H1 (cell line): ENCODE measurements at regions not wholly inside any gene's neighbourhood (a gene's known extent, or its start where the extent isn't known, plus 50 kb on each side); places are given as distances from the start of the nearest gene placed in this dataset.
A peak's percentile ranks its signal among the peaks of the same experiment; 100 is the strongest.

Experiments used
- CTCF ChIA-PET: fragments of 300-600 bp; sonication (Branson Sonifier 250); formaldehyde crosslinking; loops from one replicate; lab custom pipeline; 2021; ENCODE audit not compliant: partially characterized antibody; lab: Charles Lee
- POLR2A ChIA-PET: fragments of 300-600 bp; sonication (Branson Sonifier 250); formaldehyde crosslinking; loops from one replicate; lab custom pipeline; 2021; ENCODE audit warnings: inconsistent platforms; ENCODE audit not compliant: partially characterized antibody; lab: Charles Lee
- DNase-seq, 2 experiments: peaks; one replicate each; pipeline versions ENCODE4 v3.0.0 to v3.0.0-alpha.2; 2010 to 2022; ENCODE audit warnings: low spot score in 2 of 2, low read depth in 1 of 2, mixed read lengths in 1 of 2
- FAIRE-seq: peaks from 2 replicates; lab custom pipeline; 2011; peaks lifted over from hg19 to GRCh38; lab: Jason Lieb, UNC
- H2AFZ ChIP-seq: 2 replicates; pipeline ENCODE4 v1.8.1; 2012; ENCODE audit warnings: low read length, inconsistent platforms
- H2AK5ac ChIP-seq: 2 replicates; pipeline ENCODE4 v1.6.1; 2013; ENCODE audit warnings: low read depth, low read length
- H2BK120ac ChIP-seq: replicated peaks from 2 replicates; pipeline ENCODE3; 2013; ENCODE audit warnings: low read depth, low read length, inconsistent platforms
- H2BK12ac ChIP-seq: 2 replicates; pipeline ENCODE4 v1.6.1; 2013; ENCODE audit warnings: low read depth, low read length
- H2BK15ac ChIP-seq: 2 replicates; pipeline ENCODE4 v1.6.1; 2013; ENCODE audit warnings: low read length
- H2BK20ac ChIP-seq: 2 replicates; pipeline ENCODE4 v1.6.1; 2013; ENCODE audit warnings: low read length
- H2BK5ac ChIP-seq: 2 replicates; pipeline ENCODE4 v1.6.1; 2013; ENCODE audit warnings: low read depth, low read length
- H3K14ac ChIP-seq: 2 replicates; pipeline ENCODE4 v1.6.1; 2013; ENCODE audit warnings: inconsistent platforms; ENCODE audit not compliant: insufficient read length
- H3K18ac ChIP-seq: 2 replicates; pipeline ENCODE4 v1.6.1; 2013; ENCODE audit warnings: low read length; ENCODE audit errors: extremely low read depth
- H3K23ac ChIP-seq: 2 replicates; pipeline ENCODE4 v1.6.1; 2013; ENCODE audit warnings: inconsistent platforms; ENCODE audit not compliant: insufficient read length
- H3K23me2 ChIP-seq: 2 replicates; pipeline ENCODE4 v1.6.1; 2013; ENCODE audit warnings: low read depth, low read length
- H3K27ac ChIP-seq: 2 replicates; pipeline ENCODE4 v1.6.1; 2011; ENCODE audit warnings: low read depth, low read length, inconsistent platforms
- H3K27me3 ChIP-seq, 4 experiments: replicated peaks in 1 of 4; 1 replicate in 1 of 4; 2 replicates in 3 of 4; pipeline versions ENCODE4 v1.6.1 to v1.8.1; 2011 to 2013; ENCODE audit warnings: low read length in 3 of 4, mild to moderate bottlenecking in 3 of 4, inconsistent platforms in 2 of 4, mixed read lengths in 2 of 4, moderate library complexity in 1 of 4; ENCODE audit not compliant: control insufficient read depth in 3 of 4, insufficient read depth in 3 of 4; ENCODE audit errors: extremely low read depth in 1 of 4
- H3K36me3 ChIP-seq, 4 experiments: 2 replicates each; pipeline versions ENCODE4 v1.6.1 to v1.8.1; 2011 to 2013; ENCODE audit warnings: mild to moderate bottlenecking in 4 of 4, low read length in 3 of 4, moderate library complexity in 2 of 4, control low read depth in 1 of 4, inconsistent platforms in 1 of 4; ENCODE audit not compliant: insufficient read depth in 4 of 4, control insufficient read depth in 2 of 4
- H3K4ac ChIP-seq: replicated peaks from 2 replicates; pipeline ENCODE3; 2013; ENCODE audit warnings: low read length, low read depth, mixed read lengths, inconsistent platforms; ENCODE audit not compliant: insufficient read length
- H3K4me1 ChIP-seq, 4 experiments: replicated peaks in 1 of 4; 1 replicate in 1 of 4; 2 replicates in 3 of 4; pipeline versions ENCODE4 v1.6.1 to v1.8.1; 2011 to 2013; ENCODE audit warnings: low read length in 3 of 4, inconsistent platforms in 2 of 4, mixed read lengths in 1 of 4; ENCODE audit not compliant: insufficient read depth in 4 of 4, control insufficient read depth in 3 of 4
- H3K4me2 ChIP-seq, 2 experiments: 2 replicates each; pipeline versions ENCODE4 v1.6.1 to v1.8.1; 2011 to 2013; ENCODE audit warnings: low read depth in 2 of 2, low read length in 2 of 2, control low read depth in 1 of 2, inconsistent platforms in 1 of 2, mild to moderate bottlenecking in 1 of 2; ENCODE audit not compliant: insufficient read depth in 1 of 2
- H3K4me3 ChIP-seq, 4 experiments: fragments of 200-600, 300-600 bp in 1 of 4; sonication (generic), shearing (Covaris generic), sonication (Bioruptor Twin) in 1 of 4; 2 replicates each; pipeline versions ENCODE4 v1.5.1 to v1.8.1; 2011 to 2016; ENCODE audit warnings: low read length in 4 of 4, low read depth in 3 of 4, control low read depth in 2 of 4, inconsistent platforms in 2 of 4, mild to moderate bottlenecking in 2 of 4, mixed read lengths in 1 of 4, moderate library complexity in 1 of 4; ENCODE audit not compliant: insufficient read depth in 2 of 4; ENCODE audit errors: extremely low read depth in 1 of 4
- H3K56ac ChIP-seq: replicated peaks from 2 replicates; pipeline ENCODE3; 2013; ENCODE audit warnings: low read depth, mild to moderate bottlenecking, mixed read lengths, low read length, inconsistent platforms; ENCODE audit not compliant: insufficient read length
- H3K79me1 ChIP-seq: 2 replicates; pipeline ENCODE4 v1.6.1; 2013; ENCODE audit warnings: low read depth, low read length, control low read depth
- H3K79me2 ChIP-seq, 2 experiments: 2 replicates each; pipeline versions ENCODE4 v1.6.1 to v1.8.1; 2012 to 2013; ENCODE audit warnings: low read length in 2 of 2, mild to moderate bottlenecking in 2 of 2, inconsistent platforms in 1 of 2; ENCODE audit not compliant: insufficient read depth in 2 of 2, control insufficient read depth in 1 of 2
- H3K9ac ChIP-seq, 4 experiments: replicated peaks in 1 of 4; 1 replicate in 1 of 4; 2 replicates in 3 of 4; pipeline versions ENCODE4 v1.6.1 to v1.8.1; 2011 to 2013; ENCODE audit warnings: low read depth in 3 of 4, low read length in 3 of 4, control low read depth in 2 of 4, mild to moderate bottlenecking in 2 of 4, moderate library complexity in 2 of 4, inconsistent platforms in 1 of 4; ENCODE audit errors: extremely low read depth in 1 of 4
- H3K9me3 ChIP-seq, 2 experiments: 2 replicates each; pipeline versions ENCODE4 v1.6.1 to v1.8.1; 2012 to 2013; ENCODE audit warnings: mild to moderate bottlenecking in 2 of 2, moderate library complexity in 2 of 2, control low read depth in 1 of 2, inconsistent platforms in 1 of 2, low read depth in 1 of 2, low read length in 1 of 2, mixed read lengths in 1 of 2; ENCODE audit not compliant: insufficient read depth in 2 of 2
- H4K20me1 ChIP-seq, 2 experiments: replicated peaks in 1 of 2; 2 replicates each; pipeline versions ENCODE3 to v1.8.1; 2011 to 2013; ENCODE audit warnings: inconsistent platforms in 2 of 2, low read length in 2 of 2, mild to moderate bottlenecking in 1 of 2; ENCODE audit not compliant: insufficient read depth in 2 of 2, control insufficient read depth in 1 of 2
- H4K5ac ChIP-seq: 2 replicates; pipeline ENCODE4 v1.6.1; 2013; ENCODE audit warnings: low read length, low read depth, mixed read lengths, inconsistent platforms; ENCODE audit not compliant: insufficient read length
- H4K8ac ChIP-seq: 2 replicates; pipeline ENCODE4 v1.8.0; 2013; ENCODE audit warnings: mild to moderate bottlenecking, moderate library complexity, low read length, inconsistent platforms; ENCODE audit not compliant: insufficient read depth; ENCODE audit errors: extremely low read depth
- H4K91ac ChIP-seq: replicated peaks from 2 replicates; pipeline ENCODE3; 2013; ENCODE audit warnings: low read length, mixed read lengths, inconsistent platforms; ENCODE audit not compliant: insufficient read length
- POLR2AphosphoS5 ChIP-seq: IDR thresholded peaks from 2 replicates; pipeline ENCODE4 v1.6.1; 2011; ENCODE audit warnings: low read depth, low read length
- RAD21 ChIP-seq, 2 experiments: IDR thresholded peaks in 1 of 2; conservative IDR thresholded peaks in 1 of 2; 2 replicates each; pipeline ENCODE4 v1.6.1; 2011; ENCODE audit warnings: low read depth in 2 of 2, low read length in 2 of 2, improper control_type of control experiment in 1 of 2, inconsistent platforms in 1 of 2, mild to moderate bottlenecking in 1 of 2, moderate library complexity in 1 of 2
- WGBS, 2 experiments: shearing (Covaris generic) in 1 of 2; methylation state at CpG; one replicate each; pipeline versions ENCODE4 v1.1.6 to v1.1.7; 2013 to 2015; ENCODE audit warnings: low lambda C conversion rate in 2 of 2, mixed read lengths in 2 of 2, inconsistent platforms in 1 of 2, low coverage in 1 of 2, missing lambda C conversion rate in 1 of 2; ENCODE audit not compliant: insufficient replicate concordance in 2 of 2, insufficient coverage in 1 of 2, insufficient read length in 1 of 2; ENCODE audit errors: extremely low coverage in 1 of 2, missing lambda C conversion rate in 1 of 2; 5-methylcytosine and 5-hydroxymethylcytosine counted together

GRCh38 chr4:117968606-117969005 lies 65.7 kb upstream of the NDST3 start:
- peak; percentile 32 to 51 for TF ChIP-seq RAD21 (IDR thresholded peaks at IDR 0.05 in 1 of 2, conservative IDR thresholded peaks at IDR 0.05 in 1 of 2; ENCODE audit: low read depth in 2 of 2, low read length in 2 of 2)
- no peak for TF ChIP-seq POLR2AphosphoS5
- POLR2A ChIA-PET, result no interaction called here
- Histone ChIP-seq H3K18ac (no peak overlapping the region), H2BK15ac (no peak overlapping the region), H3K4me1 (no peaks in the 10 kb centered on the region), H3K9ac (no peak overlapping the region), H3K4me3 (no peak overlapping the region), H3K9me3 (no peaks in the 10 kb centered on the region), H3K14ac (no peak overlapping the region), H4K8ac (no peak overlapping the region), H2BK120ac (no peak overlapping the region), H4K5ac (no peak overlapping the region), H3K79me2 (no peaks in the 10 kb centered on the region), H3K79me1 (no peaks in the 10 kb centered on the region), H3K27ac (no peak overlapping the region), H2AK5ac (no peak overlapping the region), H3K36me3 (no peaks in the 10 kb centered on the region), H3K27me3 (no peaks in the 10 kb centered on the region), H2AFZ (no peak overlapping the region), H2BK20ac (no peak overlapping the region), H3K4ac (no peak overlapping the region), H4K20me1 (no peaks in the 10 kb centered on the region), H2BK12ac (no peak overlapping the region), H3K56ac (no peak overlapping the region), H3K4me2 (no peak overlapping the region), H2BK5ac (no peak overlapping the region), H3K23ac (no peak overlapping the region), H4K91ac (no peak overlapping the region), H3K23me2 (no peaks in the 10 kb centered on the region)
- CTCF ChIA-PET, result interaction anchor here (0.7 to 1.4 kb wide), 4 partner anchors 15 to 283 kb away, joined by 3 read pairs; no protein-coding TSS in a partner anchor
- 83% methylated on average over 2 of the region's 2 CpGs; no CpG with 5 or more reads in 1 of the 2 experiments for WGBS, 2 experiments
- FAIRE-seq, result no peak
- DNase-seq, result no peak
